Astrocyte of the hippocampus (primary cell): ENCODE measurements at regions not wholly inside any gene's neighbourhood (a gene's known extent, or its start where the extent isn't known, plus 50 kb on each side); places are given as distances from the start of the nearest gene placed in this dataset.
"Not testable (repeated sequence)": the region's sequence is repeated elsewhere in the genome, so short reads cannot be mapped to it uniquely, and the experiment has no call there.

Experiments
- DNase-seq: peaks from one replicate; pipeline ENCODE4 v3.0.0; 2011; ENCODE audit warnings: low read depth, low spot score

GRCh38 chr14:104230946-104231345, 92.6 kb downstream of the KIF26A start:
- DNase-seq: no peak

GRCh38 chr14:104232070-104232484, 93.7 kb downstream of the KIF26A start:
- DNase-seq: no peak

- not testable (repeated sequence) for DNase-seq
Observed at GRCh38 chr14:104234007-104234786, 95.8 kb downstream of the KIF26A start.

GRCh38 chr14:104235686-104236085, 97.3 kb downstream of the KIF26A start:
- DNase-seq: no peak

GRCh38 chr14:104237651-104238423, 99.5 kb downstream of the KIF26A start:
- DNase-seq: no peak

GRCh38 chr14:104238424-104239184, 100.2 kb downstream of the KIF26A start:
- DNase-seq: no peak

GRCh38 chr14:104239185-104239775, 100.9 kb downstream of the KIF26A start:
- no peak for DNase-seq

- no peak for DNase-seq
Observed at GRCh38 chr14:104239861-104240301, 101.5 kb downstream of the KIF26A start.

GRCh38 chr14:104240434-104241157, 102.2 kb downstream of the KIF26A start:
- DNase-seq: no peak

- DNase-seq: no peak
Observed at GRCh38 chr14:104243200-104243599, 104.8 kb downstream of the KIF26A start.

GRCh38 chr14:104244221-104245011, 106.0 kb downstream of the KIF26A start:
- no peak for DNase-seq

- DNase-seq: no peak
Observed at GRCh38 chr14:104245075-104245474, 106.7 kb downstream of the KIF26A start.

GRCh38 chr14:104245723-104246122, 107.3 kb downstream of the KIF26A start:
- DNase-seq: no peak

GRCh38 chr14:104246401-104247335, 108.3 kb downstream of the KIF26A start:
- DNase-seq: no peak

GRCh38 chr14:104247336-104248202, 109.2 kb downstream of the KIF26A start:
- DNase-seq: no peak

- DNase-seq: no peak
Observed at GRCh38 chr14:104248203-104249055, 110.0 kb downstream of the KIF26A start.

- DNase-seq: no peak
Observed at GRCh38 chr14:104249089-104249488, 110.7 kb downstream of the KIF26A start.
